HEK293T (cell line): ENCODE measurements at regions not wholly inside any gene's neighbourhood (a gene's known extent, or its start where the extent isn't known, plus 50 kb on each side); places are given as distances from the start of the nearest gene placed in this dataset.

Experiments
- ELF4 ChIP-seq: fragments of 450-650 bp; IDR thresholded peaks from 2 replicates; pipeline ENCODE4 v1.6.1; 2017; ENCODE audit warnings: antibody characterized with exemption
- FOXK2 ChIP-seq: fragments of 450-650 bp; IDR thresholded peaks from 2 replicates; pipeline ENCODE4 v1.6.1; 2016; ENCODE audit warnings: mild to moderate bottlenecking
- FOXM1 ChIP-seq: fragments of 450-650 bp; IDR thresholded peaks from 2 replicates; pipeline ENCODE4 v1.6.1; 2017; ENCODE audit warnings: mild to moderate bottlenecking, borderline replicate concordance
- SP1 ChIP-seq: fragments of 450-650 bp; IDR thresholded peaks from 2 replicates; pipeline ENCODE4 v1.6.1; 2017
- TARDBP ChIP-seq: fragments of 450-650 bp; IDR thresholded peaks from 2 replicates; pipeline ENCODE4 v1.6.1; 2016

DNA sequence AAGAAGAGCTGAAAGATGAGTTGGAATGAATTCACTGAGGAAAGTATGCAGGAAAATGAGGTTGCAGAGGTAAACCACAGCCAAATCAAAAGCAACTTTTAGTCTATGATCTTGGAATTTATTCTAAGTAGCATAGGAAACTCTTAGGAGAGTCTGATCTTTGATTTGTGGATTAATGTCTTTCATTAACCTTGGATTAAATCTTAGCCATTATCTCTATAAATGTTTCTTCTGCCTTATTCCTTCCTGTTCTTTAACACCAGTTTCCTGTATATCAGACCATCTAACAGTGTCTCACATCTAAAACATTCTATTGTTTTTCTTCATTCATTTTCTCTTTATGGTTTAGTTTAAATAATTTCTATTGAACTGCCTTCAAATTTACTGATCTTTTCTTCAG lies 187.2 kb upstream of the ANKRD55 start:
- no peak for TF ChIP-seq TARDBP
- no peak for TF ChIP-seq FOXK2
- TF ChIP-seq FOXM1 = no peak
- TF ChIP-seq SP1 = no peak
- no peak for TF ChIP-seq ELF4
